ENCODE measurements at regions not wholly inside any gene's neighbourhood (a gene's known extent, or its start where the extent isn't known, plus 50 kb on each side); places are given as distances from the start of the nearest gene placed in this dataset.

GRCh38 chr9:29556317-29556716 is 1983.0 kb upstream of the C9orf72 start:
- Histone ChIP-seq H3K4me1 (ENCODE audit: control insufficient read depth, insufficient read depth, low read length) (no peaks in the 10 kb centered on the region), H3K27me3 (ENCODE audit: control insufficient read depth, insufficient read depth, low read length, poor library complexity, severe bottlenecking) (no peaks in the 10 kb centered on the region), H3K36me3 (ENCODE audit: control insufficient read depth, insufficient read depth, low read length) (no peaks in the 10 kb centered on the region), H3K27ac (ENCODE audit: low read depth, low read length) (no peak overlapping the region), H3K9ac (ENCODE audit: extremely low read depth, low read length, poor library complexity, severe bottlenecking) (no peak overlapping the region), H3K4me3 (ENCODE audit: low read length) (no peak overlapping the region), H3K9me3 (ENCODE audit: control insufficient read depth, low read length) (peaks cover 22% of the 10 kb centered on the region)
- Mint-ChIP-seq H3K4me3 (no peak overlapping the region), H3K4me1 (no peaks in the 10 kb centered on the region), H3K9me3 (peaks cover 14% of the 10 kb centered on the region), H3K27me3 (ENCODE audit: insufficient read depth) (no peaks in the 10 kb centered on the region), H3K36me3 (ENCODE audit: low read depth) (peaks cover 11% of the 10 kb centered on the region), H3K27ac (no peak overlapping the region)
- DNase-seq, result no peak
- 92 to 94% methylated on average over 2 to 3 of the region's 3 CpGs for WGBS, 2 experiments (ENCODE audit: insufficient coverage in 1 of 2, insufficient read length in 1 of 2)
- no peak for TF ChIP-seq CTCF (conservative IDR thresholded peaks at IDR 0.05)

- peaks cover 11% of the 10 kb centered on the region for H3K36me3 Mint-ChIP-seq (ENCODE audit: low read depth)
- H3K9me3 ChIP-seq (ENCODE audit: control insufficient read depth, low read length), result peaks cover 20% of the 10 kb centered on the region
- H3K27ac ChIP-seq (ENCODE audit: low read depth, low read length), result no peak overlapping the region
- H3K9ac ChIP-seq (ENCODE audit: extremely low read depth, low read length, poor library complexity, severe bottlenecking), result no peak overlapping the region
- no peaks in the 10 kb centered on the region for H3K27me3 Mint-ChIP-seq (ENCODE audit: insufficient read depth)
- H3K27me3 ChIP-seq (ENCODE audit: control insufficient read depth, insufficient read depth, low read length, poor library complexity, severe bottlenecking), result no peaks in the 10 kb centered on the region
- no peaks in the 10 kb centered on the region for H3K4me1 Mint-ChIP-seq
- no peak overlapping the region for H3K4me3 Mint-ChIP-seq
- H3K4me3 ChIP-seq (ENCODE audit: low read length), result no peak overlapping the region
- peaks cover 14% of the 10 kb centered on the region for H3K9me3 Mint-ChIP-seq
- no peak overlapping the region for H3K27ac Mint-ChIP-seq
- TF ChIP-seq CTCF (conservative IDR thresholded peaks at IDR 0.05), result no peak
- no peaks in the 10 kb centered on the region for H3K36me3 ChIP-seq (ENCODE audit: control insufficient read depth, insufficient read depth, low read length)
- 97% methylated on average over 2 of the region's 2 CpGs; no CpG with 5 or more reads in 1 of the 2 experiments for WGBS, 2 experiments (ENCODE audit: insufficient coverage in 1 of 2, insufficient read length in 1 of 2)
- H3K4me1 ChIP-seq (ENCODE audit: control insufficient read depth, insufficient read depth, low read length), result no peaks in the 10 kb centered on the region
- DNase-seq, result no peak
These were observed 1983.5 kb upstream of the C9orf72 start for GRCh38 chr9:29556746-29557145.

GRCh38 chr9:29564564-29564963 is 1991.3 kb upstream of the C9orf72 start:
- Histone ChIP-seq H3K4me1 (ENCODE audit: control insufficient read depth, insufficient read depth, low read length) (no peaks in the 10 kb centered on the region), H3K27me3 (ENCODE audit: control insufficient read depth, insufficient read depth, low read length, poor library complexity, severe bottlenecking) (no peaks in the 10 kb centered on the region), H3K9ac (ENCODE audit: extremely low read depth, low read length, poor library complexity, severe bottlenecking) (no peak overlapping the region), H3K27ac (ENCODE audit: low read depth, low read length) (no peak overlapping the region), H3K4me3 (ENCODE audit: low read length) (no peak overlapping the region), H3K9me3 (ENCODE audit: control insufficient read depth, low read length) (no peaks in the 10 kb centered on the region), H3K36me3 (ENCODE audit: control insufficient read depth, insufficient read depth, low read length) (no peaks in the 10 kb centered on the region)
- 80 to 95% methylated on average over 1 of the region's 1 CpG for WGBS, 2 experiments (ENCODE audit: insufficient coverage in 1 of 2, insufficient read length in 1 of 2)
- Mint-ChIP-seq H3K9me3 (peaks cover 3% of the 10 kb centered on the region), H3K4me3 (no peak overlapping the region), H3K4me1 (peaks cover 2% of the 10 kb centered on the region), H3K27ac (no peak overlapping the region), H3K27me3 (ENCODE audit: insufficient read depth) (no peaks in the 10 kb centered on the region), H3K36me3 (ENCODE audit: low read depth) (no peaks in the 10 kb centered on the region)
- TF ChIP-seq CTCF (conservative IDR thresholded peaks at IDR 0.05), result no peak
- no peak for DNase-seq
